ENCODE measurements at regions not wholly inside any gene's neighbourhood (a gene's known extent, or its start where the extent isn't known, plus 50 kb on each side); places are given as distances from the start of the nearest gene placed in this dataset.

DNA sequence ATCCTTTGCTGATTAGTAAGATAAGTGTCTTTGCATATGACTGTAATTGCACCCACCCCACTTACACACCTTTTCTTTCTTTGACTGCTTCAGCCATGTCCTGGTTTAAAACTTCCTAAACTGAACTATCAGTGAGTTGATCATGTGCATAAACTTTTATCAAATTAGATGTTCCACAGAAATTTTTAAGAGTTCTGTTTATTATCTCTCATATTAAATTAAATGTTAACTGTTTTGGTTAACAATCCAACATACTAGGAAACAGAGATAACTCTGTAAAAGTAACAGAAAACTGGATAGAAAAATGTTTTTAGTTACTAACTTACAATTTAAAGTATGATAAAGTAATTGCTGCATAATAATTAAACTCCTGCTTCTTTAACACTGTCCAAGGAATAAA is 959.6 kb upstream of the LRRN3 start:
- Histone ChIP-seq H3K4me1 (ENCODE audit: control insufficient read depth in 1 of 2, insufficient read depth in 2 of 2, low read length in 2 of 2) (no peaks in the 10 kb centered on the region), H3K27ac (ENCODE audit: low read depth, low read length) (no peak overlapping the region), H3K9me3 (ENCODE audit: control insufficient read depth in 1 of 2, low read length in 2 of 2) (no peaks in the 10 kb centered on the region), H3K36me3 (ENCODE audit: control insufficient read depth in 1 of 2, insufficient read depth in 2 of 2, low read length in 2 of 2) (no peaks in the 10 kb centered on the region), H3K4me3 (ENCODE audit: low read depth in 1 of 2, low read length in 2 of 2) (no peak overlapping the region), H3K27me3 (ENCODE audit: control insufficient read depth in 1 of 2, insufficient read depth in 2 of 2, low read length in 2 of 2) (no peaks in the 10 kb centered on the region), H3K9ac (ENCODE audit: low read depth in 1 of 2, low read length in 2 of 2) (no peak overlapping the region)

DNA sequence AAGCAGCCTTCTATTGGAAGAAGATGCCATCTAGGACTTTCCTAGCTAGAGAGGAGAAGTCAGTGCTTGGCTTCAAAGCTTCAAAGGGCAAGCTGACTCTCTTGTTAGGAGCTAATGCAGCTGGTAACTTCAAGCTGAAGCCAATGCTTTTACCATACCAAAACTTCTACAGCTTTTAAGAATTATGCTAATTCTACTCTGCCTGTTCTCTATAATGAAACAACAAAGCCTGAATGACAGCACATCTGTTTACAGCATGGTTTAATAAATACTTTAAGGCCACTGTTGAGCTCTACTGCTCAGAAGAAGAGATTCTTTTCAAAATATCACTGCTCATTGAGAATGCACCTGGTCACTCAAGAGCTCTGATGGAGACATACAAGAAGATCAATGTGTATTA is 951.9 kb upstream of the LRRN3 start:
- H3K27ac ChIP-seq (ENCODE audit: low read depth, low read length), result no peak overlapping the region
- no peaks in the 10 kb centered on the region for H3K27me3 ChIP-seq (ENCODE audit: control insufficient read depth in 1 of 2, insufficient read depth in 2 of 2, low read length in 2 of 2)
- no peaks in the 10 kb centered on the region for H3K4me1 ChIP-seq (ENCODE audit: control insufficient read depth in 1 of 2, insufficient read depth in 2 of 2, low read length in 2 of 2)
- H3K36me3 ChIP-seq (ENCODE audit: control insufficient read depth in 1 of 2, insufficient read depth in 2 of 2, low read length in 2 of 2), result no peaks in the 10 kb centered on the region
- no peak overlapping the region for H3K4me3 ChIP-seq (ENCODE audit: low read depth in 1 of 2, low read length in 2 of 2)
- peaks cover 0 to 2% of the 10 kb centered on the region in 2 donors for H3K9me3 ChIP-seq (ENCODE audit: control insufficient read depth in 1 of 2, low read length in 2 of 2)
- H3K9ac ChIP-seq (ENCODE audit: low read depth in 1 of 2, low read length in 2 of 2), result no peak overlapping the region

DNA sequence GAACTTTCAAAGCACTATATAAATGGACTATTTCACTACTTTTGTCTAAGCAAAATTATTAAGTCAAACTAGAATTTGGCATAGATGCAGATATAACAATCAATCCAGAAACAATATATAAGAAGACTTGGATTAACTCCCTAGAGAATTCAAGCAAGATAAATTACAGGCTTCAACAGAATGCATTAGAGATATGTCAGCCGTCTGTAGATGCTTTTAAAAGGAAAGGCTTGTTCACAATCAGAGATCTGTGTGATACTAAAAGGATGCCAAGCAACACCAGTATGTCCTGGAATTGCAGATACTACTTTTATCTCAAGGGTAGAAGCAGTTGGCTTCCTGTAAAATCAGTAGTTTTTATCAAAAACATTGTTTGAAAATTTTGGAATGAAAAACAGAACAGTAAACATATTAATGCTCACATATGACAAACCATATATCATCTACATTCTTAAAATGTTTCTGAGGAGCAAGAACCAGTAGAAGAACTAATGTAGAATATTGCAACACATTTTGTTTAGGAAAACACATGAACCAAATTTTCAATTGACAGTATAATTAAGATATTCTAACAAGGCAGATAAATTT is 947.9 kb upstream of the LRRN3 start:
- Histone ChIP-seq H3K4me1 (ENCODE audit: control insufficient read depth in 1 of 2, insufficient read depth in 2 of 2, low read length in 2 of 2) (no peaks in the 10 kb centered on the region), H3K4me3 (ENCODE audit: low read depth in 1 of 2, low read length in 2 of 2) (no peak overlapping the region), H3K36me3 (ENCODE audit: control insufficient read depth in 1 of 2, insufficient read depth in 2 of 2, low read length in 2 of 2) (no peaks in the 10 kb centered on the region), H3K27ac (ENCODE audit: low read depth, low read length) (no peak overlapping the region), H3K27me3 (ENCODE audit: control insufficient read depth in 1 of 2, insufficient read depth in 2 of 2, low read length in 2 of 2) (no peaks in the 10 kb centered on the region), H3K9me3 (ENCODE audit: control insufficient read depth in 1 of 2, low read length in 2 of 2) (peaks cover 0 to 2% of the 10 kb centered on the region in 2 donors), H3K9ac (ENCODE audit: low read depth in 1 of 2, low read length in 2 of 2) (no peak overlapping the region)

DNA sequence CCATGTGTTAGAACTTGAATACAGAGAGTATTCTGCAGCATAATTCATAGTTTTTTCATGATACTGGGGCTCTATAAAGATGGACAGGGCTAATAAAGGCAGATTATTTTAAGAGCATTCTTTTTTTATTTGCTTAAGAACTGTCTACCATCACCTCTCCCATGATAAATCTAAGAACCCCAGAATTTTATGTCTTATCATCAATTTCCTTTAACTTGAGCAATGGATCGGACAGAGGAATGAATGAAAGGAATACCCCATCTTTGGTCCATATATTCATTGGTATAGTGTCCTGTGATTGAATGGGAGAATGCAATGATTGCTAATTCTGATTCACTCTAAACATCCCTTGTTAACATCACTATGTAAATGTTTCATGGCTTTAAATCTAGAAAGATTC is 946.3 kb upstream of the LRRN3 start:
- Histone ChIP-seq H3K9me3 (ENCODE audit: control insufficient read depth in 1 of 2, low read length in 2 of 2) (peaks cover 0 to 10% of the 10 kb centered on the region in 2 donors), H3K4me1 (ENCODE audit: control insufficient read depth in 1 of 2, insufficient read depth in 2 of 2, low read length in 2 of 2) (no peaks in the 10 kb centered on the region), H3K27me3 (ENCODE audit: control insufficient read depth in 1 of 2, insufficient read depth in 2 of 2, low read length in 2 of 2) (no peaks in the 10 kb centered on the region), H3K36me3 (ENCODE audit: control insufficient read depth in 1 of 2, insufficient read depth in 2 of 2, low read length in 2 of 2) (no peaks in the 10 kb centered on the region), H3K27ac (ENCODE audit: low read depth, low read length) (no peak overlapping the region), H3K4me3 (ENCODE audit: low read depth in 1 of 2, low read length in 2 of 2) (no peak overlapping the region), H3K9ac (ENCODE audit: low read depth in 1 of 2, low read length in 2 of 2) (no peak overlapping the region)

DNA sequence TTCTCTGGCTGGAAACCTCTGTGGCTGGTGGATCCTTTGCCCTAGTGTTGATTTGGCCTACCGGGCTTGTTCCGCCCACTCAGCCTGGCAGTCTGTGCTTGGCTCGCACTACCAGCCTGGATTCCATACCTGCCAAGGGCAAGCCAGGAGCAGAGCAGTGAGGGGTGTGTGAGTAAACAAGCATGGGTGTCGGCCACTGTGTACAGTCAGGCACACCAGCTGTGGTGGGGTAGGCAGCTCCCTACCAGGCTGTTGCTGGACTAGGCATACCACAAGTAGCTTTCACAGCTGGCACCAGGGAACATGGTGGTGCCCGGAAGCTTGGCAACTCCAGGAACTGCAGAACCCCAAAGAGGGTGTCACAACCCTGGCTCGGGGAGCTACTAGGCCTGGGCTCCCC is 942.9 kb upstream of the LRRN3 start:
- no peak overlapping the region for H3K27ac ChIP-seq (ENCODE audit: low read depth, low read length)
- H3K36me3 ChIP-seq (ENCODE audit: control insufficient read depth in 1 of 2, insufficient read depth in 2 of 2, low read length in 2 of 2), result no peaks in the 10 kb centered on the region
- peaks cover 0 to 10% of the 10 kb centered on the region in 2 donors for H3K9me3 ChIP-seq (ENCODE audit: control insufficient read depth in 1 of 2, low read length in 2 of 2)
- H3K9ac ChIP-seq (ENCODE audit: low read depth in 1 of 2, low read length in 2 of 2), result no peak overlapping the region
- H3K27me3 ChIP-seq (ENCODE audit: control insufficient read depth in 1 of 2, insufficient read depth in 2 of 2, low read length in 2 of 2), result no peaks in the 10 kb centered on the region
- H3K4me3 ChIP-seq (ENCODE audit: low read depth in 1 of 2, low read length in 2 of 2), result no peak overlapping the region
- no peaks in the 10 kb centered on the region for H3K4me1 ChIP-seq (ENCODE audit: control insufficient read depth in 1 of 2, insufficient read depth in 2 of 2, low read length in 2 of 2)

DNA sequence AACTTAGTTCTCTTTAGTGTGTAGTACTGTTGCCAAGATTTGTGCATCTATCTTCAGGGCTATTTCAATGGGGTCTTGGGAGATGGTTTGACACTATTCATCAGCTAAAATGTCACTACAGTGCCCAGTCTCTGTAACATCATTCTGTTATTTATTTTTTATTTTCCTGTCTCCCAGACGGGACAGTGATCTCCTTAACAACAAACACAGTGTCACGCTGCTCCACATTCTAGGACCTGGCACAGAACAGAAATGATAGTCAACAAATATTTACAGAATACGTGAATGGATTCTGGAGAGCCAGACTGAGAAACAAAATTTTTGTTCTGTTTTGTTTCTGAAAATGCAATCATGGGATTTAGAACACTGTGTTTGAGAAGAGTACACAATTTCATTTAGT is 937.7 kb upstream of the LRRN3 start:
- Histone ChIP-seq H3K9ac (ENCODE audit: low read depth in 1 of 2, low read length in 2 of 2) (no peak overlapping the region), H3K4me1 (ENCODE audit: control insufficient read depth in 1 of 2, insufficient read depth in 2 of 2, low read length in 2 of 2) (no peaks in the 10 kb centered on the region), H3K27ac (ENCODE audit: low read depth, low read length) (no peak overlapping the region), H3K36me3 (ENCODE audit: control insufficient read depth in 1 of 2, insufficient read depth in 2 of 2, low read length in 2 of 2) (no peaks in the 10 kb centered on the region), H3K4me3 (ENCODE audit: low read depth in 1 of 2, low read length in 2 of 2) (no peak overlapping the region), H3K27me3 (ENCODE audit: control insufficient read depth in 1 of 2, insufficient read depth in 2 of 2, low read length in 2 of 2) (no peaks in the 10 kb centered on the region), H3K9me3 (ENCODE audit: control insufficient read depth in 1 of 2, low read length in 2 of 2) (peaks cover 0 to 10% of the 10 kb centered on the region in 2 donors)

DNA sequence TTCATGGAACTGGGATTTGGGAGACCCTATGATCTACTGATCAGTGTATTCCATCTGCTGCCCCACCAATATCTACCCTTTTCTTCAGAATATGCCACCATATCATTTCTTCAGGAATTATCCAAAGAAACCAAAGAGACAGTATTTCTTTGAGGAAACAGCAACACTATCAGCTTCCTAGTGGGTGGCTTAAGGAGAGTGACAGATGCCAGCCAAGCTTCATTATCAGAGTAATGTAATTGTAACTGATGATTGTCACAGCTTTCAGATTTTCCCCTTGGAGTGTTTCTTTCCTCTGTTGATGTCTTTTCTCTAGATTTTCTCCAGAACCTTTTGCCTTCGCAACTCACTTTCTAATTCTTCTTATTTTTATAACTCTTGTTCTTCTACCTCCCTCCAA is 934.4 kb upstream of the LRRN3 start:
- Histone ChIP-seq H3K4me1 (ENCODE audit: control insufficient read depth in 1 of 2, insufficient read depth in 2 of 2, low read length in 2 of 2) (no peaks in the 10 kb centered on the region), H3K9ac (ENCODE audit: low read depth in 1 of 2, low read length in 2 of 2) (no peak overlapping the region), H3K9me3 (ENCODE audit: control insufficient read depth in 1 of 2, low read length in 2 of 2) (no peaks in the 10 kb centered on the region), H3K27me3 (ENCODE audit: control insufficient read depth in 1 of 2, insufficient read depth in 2 of 2, low read length in 2 of 2) (no peaks in the 10 kb centered on the region), H3K4me3 (ENCODE audit: low read depth in 1 of 2, low read length in 2 of 2) (no peak overlapping the region), H3K27ac (ENCODE audit: low read depth, low read length) (no peak overlapping the region), H3K36me3 (ENCODE audit: control insufficient read depth in 1 of 2, insufficient read depth in 2 of 2, low read length in 2 of 2) (no peaks in the 10 kb centered on the region)

DNA sequence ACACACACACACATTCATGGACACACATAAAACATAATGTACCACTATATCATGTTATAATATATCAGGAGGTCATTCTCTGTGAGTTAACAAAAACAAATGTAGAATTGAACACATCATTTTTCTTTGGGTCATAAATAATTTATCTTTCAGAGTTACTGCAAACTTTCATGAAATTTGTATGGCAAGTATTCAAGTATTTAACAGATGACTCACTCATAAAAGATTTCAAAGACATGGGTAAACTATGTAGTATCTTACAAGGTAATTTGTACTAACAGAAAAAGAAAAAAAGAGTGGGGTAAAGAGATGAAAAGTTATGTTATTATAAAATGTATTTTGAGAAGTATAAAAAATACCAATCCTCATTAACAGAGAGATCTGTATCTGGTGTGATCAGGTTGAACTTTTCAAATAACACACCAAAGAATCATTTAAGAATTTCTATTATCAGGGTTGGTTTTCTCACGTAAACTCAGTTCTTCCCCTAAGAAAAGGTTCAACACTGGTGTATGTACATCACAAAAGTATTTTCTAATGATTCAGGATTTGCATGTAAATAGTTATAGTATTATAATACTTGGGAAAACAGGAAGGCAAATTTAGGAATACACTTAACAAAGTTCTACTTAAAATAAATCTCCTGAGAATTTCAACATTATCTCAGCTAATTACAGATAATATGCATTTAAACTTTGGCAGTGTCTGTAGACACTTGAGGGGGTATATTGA is 933.1 kb upstream of the LRRN3 start:
- Histone ChIP-seq H3K4me1 (ENCODE audit: control insufficient read depth in 1 of 2, insufficient read depth in 2 of 2, low read length in 2 of 2) (no peaks in the 10 kb centered on the region), H3K9me3 (ENCODE audit: control insufficient read depth in 1 of 2, low read length in 2 of 2) (no peaks in the 10 kb centered on the region), H3K4me3 (ENCODE audit: low read depth in 1 of 2, low read length in 2 of 2) (no peak overlapping the region), H3K36me3 (ENCODE audit: control insufficient read depth in 1 of 2, insufficient read depth in 2 of 2, low read length in 2 of 2) (no peaks in the 10 kb centered on the region), H3K27ac (ENCODE audit: low read depth, low read length) (no peak overlapping the region), H3K9ac (ENCODE audit: low read depth in 1 of 2, low read length in 2 of 2) (no peak overlapping the region), H3K27me3 (ENCODE audit: control insufficient read depth in 1 of 2, insufficient read depth in 2 of 2, low read length in 2 of 2) (no peaks in the 10 kb centered on the region)

DNA sequence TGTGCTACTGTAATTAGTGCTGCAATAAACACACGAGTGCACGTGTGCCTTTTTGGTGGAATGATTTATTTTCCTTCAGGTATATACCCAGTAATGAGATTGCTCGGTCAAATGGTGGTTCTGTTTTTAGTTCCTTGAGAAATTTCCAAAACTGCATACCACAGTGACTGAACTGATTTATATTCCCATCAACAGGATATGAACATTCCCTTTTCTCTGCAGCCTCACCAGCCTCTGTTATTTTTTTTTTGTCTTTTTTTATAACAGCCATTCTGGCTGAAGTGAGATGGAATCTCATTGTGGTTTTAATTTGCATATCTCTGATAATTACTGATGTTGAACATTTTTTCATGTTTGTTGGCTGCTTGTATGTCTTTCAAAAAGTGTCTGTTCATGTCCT is 922.9 kb upstream of the LRRN3 start:
- H3K27ac ChIP-seq (ENCODE audit: low read depth, low read length), result no peak overlapping the region
- no peaks in the 10 kb centered on the region for H3K4me1 ChIP-seq (ENCODE audit: control insufficient read depth in 1 of 2, insufficient read depth in 2 of 2, low read length in 2 of 2)
- no peaks in the 10 kb centered on the region for H3K36me3 ChIP-seq (ENCODE audit: control insufficient read depth in 1 of 2, insufficient read depth in 2 of 2, low read length in 2 of 2)
- no peaks in the 10 kb centered on the region for H3K27me3 ChIP-seq (ENCODE audit: control insufficient read depth in 1 of 2, insufficient read depth in 2 of 2, low read length in 2 of 2)
- H3K9ac ChIP-seq (ENCODE audit: low read depth in 1 of 2, low read length in 2 of 2), result no peak overlapping the region
- no peaks in the 10 kb centered on the region for H3K9me3 ChIP-seq (ENCODE audit: control insufficient read depth in 1 of 2, low read length in 2 of 2)
- H3K4me3 ChIP-seq (ENCODE audit: low read depth in 1 of 2, low read length in 2 of 2), result no peak overlapping the region

DNA sequence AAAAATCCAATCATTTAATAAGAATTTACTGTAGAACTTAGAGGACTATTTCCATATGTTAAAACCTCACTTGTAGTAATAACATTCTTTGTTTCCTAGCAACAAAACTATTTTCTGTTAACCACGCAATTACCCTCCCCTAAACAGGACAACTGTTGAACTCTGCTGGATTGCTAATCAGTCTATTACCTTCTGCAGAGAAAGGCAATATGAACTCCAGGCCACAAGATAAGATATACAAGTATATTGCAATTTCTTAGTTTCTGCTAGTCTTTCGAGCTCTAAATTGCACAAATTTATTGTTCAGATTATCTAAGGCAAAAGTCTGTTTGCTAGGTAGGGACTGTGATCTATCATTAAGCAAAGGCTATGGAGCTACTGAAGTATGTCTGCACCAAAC is 920.1 kb upstream of the LRRN3 start:
- Histone ChIP-seq H3K27ac (ENCODE audit: low read depth, low read length) (no peak overlapping the region), H3K4me1 (ENCODE audit: control insufficient read depth in 1 of 2, insufficient read depth in 2 of 2, low read length in 2 of 2) (no peaks in the 10 kb centered on the region), H3K4me3 (ENCODE audit: low read depth in 1 of 2, low read length in 2 of 2) (no peak overlapping the region), H3K27me3 (ENCODE audit: control insufficient read depth in 1 of 2, insufficient read depth in 2 of 2, low read length in 2 of 2) (no peaks in the 10 kb centered on the region), H3K9me3 (ENCODE audit: control insufficient read depth in 1 of 2, low read length in 2 of 2) (peaks cover 0 to 3% of the 10 kb centered on the region in 2 donors), H3K36me3 (ENCODE audit: control insufficient read depth in 1 of 2, insufficient read depth in 2 of 2, low read length in 2 of 2) (no peaks in the 10 kb centered on the region), H3K9ac (ENCODE audit: low read depth in 1 of 2, low read length in 2 of 2) (no peak overlapping the region)

Data from duodenal mucosa (tissue), 2 donors.